HG03432 (cell line): ENCODE measurements at regions not wholly inside any gene's neighbourhood (a gene's known extent, or its start where the extent isn't known, plus 50 kb on each side); places are given as distances from the start of the nearest gene placed in this dataset.
"Not testable (repeated sequence)": the region's sequence is repeated elsewhere in the genome, so short reads cannot be mapped to it uniquely, and the experiment has no call there.

Experiments used
- ATAC-seq: cut with Tn5 transposase; IDR thresholded peaks from one replicate; pipeline ENCODE4 v1.9.1; 2021; ENCODE audit warnings: mild to moderate bottlenecking, moderate library complexity; ENCODE audit not compliant: unreplicated experiment

DNA sequence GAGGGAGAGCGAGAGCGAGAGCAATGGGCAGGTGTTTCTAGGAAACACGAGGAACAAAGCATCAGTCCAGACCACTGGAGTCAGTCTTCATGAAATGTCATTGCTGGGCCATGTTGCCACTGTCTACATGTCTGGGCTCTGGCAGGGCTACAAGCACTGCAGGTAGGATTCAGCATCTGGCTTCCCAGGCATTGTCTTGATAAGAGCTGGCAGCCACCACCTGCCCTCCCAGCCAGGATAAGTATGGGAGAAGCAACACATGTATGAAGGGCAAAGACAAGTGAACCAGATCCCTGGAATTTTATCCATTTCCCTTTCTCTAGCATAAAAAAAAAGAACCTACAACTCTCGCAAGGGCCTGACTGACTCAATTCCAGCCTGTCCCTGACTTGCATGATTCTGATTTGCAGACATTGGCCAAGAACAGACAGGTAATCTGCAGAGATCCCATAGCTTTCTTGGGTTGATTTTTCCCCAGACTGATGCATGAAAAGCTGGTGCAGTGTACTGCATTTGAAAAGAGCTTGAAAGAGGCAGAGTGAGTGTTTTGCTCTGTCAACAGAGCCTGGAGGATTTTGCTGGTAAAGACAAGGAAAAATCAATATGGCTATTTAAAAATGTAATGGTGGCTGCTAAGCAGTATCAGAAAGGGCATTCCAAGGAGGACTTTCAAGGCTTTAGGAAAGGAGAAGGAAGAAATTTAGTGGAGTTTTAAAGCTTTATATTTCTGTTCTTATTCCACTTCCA, 157.2 kb upstream of the MYRIP start:
- ATAC-seq: no peak

- ATAC-seq: not testable (repeated sequence)
Observed at GRCh38 chr3:39655718-39656117, 153.7 kb upstream of the MYRIP start.

DNA sequence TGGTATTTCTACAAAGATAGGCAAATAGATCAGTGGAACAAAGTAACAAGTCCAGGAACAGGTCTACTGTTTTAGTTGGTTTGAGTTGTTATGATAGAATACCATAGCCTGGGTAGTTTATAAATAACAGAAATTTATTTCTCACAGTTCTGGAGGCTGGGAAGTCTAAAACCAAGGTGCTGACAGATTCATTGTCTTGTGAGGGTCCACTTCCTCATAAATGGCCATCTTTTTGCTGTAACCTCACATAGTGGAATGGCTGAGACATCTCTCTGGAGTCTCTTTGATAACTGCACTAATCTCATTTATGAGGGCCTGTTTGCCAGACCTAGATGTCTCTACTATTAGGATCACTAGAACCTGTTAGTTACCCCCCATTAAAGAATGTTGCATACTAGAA, 152.3 kb upstream of the MYRIP start:
- no peak for ATAC-seq

DNA sequence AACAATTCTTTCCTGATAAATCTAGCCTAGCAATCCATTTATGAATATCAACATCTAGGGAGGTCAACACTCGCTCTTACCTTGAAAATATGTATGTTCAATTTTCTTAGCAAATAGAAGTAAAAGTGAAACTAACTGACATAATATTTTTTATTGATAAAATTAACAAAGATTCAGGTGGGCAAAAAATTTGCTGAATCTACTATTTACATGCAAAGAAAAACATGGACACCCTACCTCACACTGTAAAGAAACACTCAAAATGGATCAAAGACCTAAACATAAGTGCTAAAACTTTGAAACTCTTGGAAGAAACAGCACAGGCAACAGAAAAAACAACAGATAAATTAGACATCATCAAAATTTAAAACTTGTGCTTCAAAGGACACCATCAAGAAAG, 151.6 kb upstream of the MYRIP start:
- no peak for ATAC-seq

DNA sequence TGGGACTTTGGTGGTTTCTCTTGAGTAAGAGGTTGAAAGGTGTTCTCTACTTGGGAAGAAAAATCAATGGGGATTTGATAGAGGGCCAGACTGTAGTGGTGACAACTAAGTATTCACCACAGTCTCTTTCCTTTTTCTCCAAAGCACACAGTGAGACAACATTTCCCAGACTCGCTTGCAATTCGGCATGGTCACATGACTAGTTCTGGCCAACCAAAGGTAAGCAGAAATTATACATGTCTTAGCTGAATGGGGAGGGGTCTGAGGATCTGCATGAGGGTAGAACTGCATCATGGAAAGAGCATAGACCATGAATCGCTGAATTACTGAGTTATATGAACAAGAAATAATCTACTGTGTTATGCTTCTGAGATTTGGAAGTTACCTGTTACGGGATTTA, 144.5 kb upstream of the MYRIP start:
- no peak for ATAC-seq

DNA sequence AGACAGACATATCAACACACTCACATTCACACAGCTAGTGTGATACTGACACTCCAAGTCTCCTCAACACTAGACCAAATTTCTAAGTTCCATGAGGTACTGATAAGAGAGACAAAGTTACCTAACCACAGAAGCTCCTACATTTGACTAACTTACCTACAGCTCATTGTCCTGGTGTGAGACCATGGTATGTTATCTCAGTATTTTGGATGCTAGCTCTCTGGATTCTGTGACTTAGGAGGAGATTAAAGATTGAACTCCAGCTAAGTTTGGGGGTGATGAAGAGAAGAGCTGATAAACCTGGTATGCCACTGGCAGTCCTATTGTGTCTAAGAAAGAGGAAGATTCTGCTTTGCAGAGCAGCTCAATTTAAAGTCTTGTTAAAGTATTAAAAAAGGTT, 144.0 kb upstream of the MYRIP start:
- no peak for ATAC-seq

- ATAC-seq: peak; percentile 72
Observed at GRCh38 chr3:39668420-39668819, 141.0 kb upstream of the MYRIP start.

DNA sequence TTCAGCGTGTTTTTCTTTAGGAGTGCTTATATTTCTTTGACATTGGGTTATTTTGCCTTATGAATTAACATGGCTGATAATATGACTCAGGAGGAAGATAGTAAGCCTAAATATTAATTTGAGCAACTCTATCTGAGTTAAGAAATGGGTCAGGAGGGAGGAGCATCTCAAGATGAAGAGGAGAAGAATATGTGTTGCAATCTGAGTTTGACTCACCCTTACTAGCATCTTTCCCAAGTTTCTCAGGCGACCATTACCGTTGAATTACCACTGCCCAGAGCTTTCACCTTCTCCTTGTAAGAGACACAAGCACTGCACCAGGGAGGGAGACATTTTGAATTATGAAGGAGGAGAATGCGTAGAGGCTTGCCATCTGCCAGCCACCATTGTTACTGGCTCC, 138.3 kb upstream of the MYRIP start:
- ATAC-seq: no peak

DNA sequence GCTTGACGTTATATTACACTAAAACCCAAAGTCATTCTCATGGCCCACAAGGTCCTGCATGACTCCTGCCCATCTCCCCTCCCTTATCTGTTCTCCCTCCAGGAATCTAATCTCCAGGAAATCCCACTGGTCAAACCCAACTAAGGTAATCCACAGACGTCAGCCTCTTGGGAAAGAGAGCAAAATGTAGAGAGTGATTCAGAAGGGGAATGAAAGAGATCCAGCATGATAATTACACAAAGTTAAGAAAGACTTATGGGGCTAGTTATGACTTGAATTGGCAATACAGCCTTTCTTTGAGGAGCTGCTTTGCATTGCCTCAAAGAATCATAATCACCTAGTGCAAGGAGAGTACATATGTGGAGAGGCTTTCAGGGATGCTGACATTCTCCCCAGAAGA, 137.8 kb upstream of the MYRIP start:
- ATAC-seq: no peak

GRCh38 chr3:39705351-39705900, 104.0 kb upstream of the MYRIP start:
- no peak for ATAC-seq

- no peak for ATAC-seq
Observed at GRCh38 chr3:39707314-39707909, 102.0 kb upstream of the MYRIP start.

DNA sequence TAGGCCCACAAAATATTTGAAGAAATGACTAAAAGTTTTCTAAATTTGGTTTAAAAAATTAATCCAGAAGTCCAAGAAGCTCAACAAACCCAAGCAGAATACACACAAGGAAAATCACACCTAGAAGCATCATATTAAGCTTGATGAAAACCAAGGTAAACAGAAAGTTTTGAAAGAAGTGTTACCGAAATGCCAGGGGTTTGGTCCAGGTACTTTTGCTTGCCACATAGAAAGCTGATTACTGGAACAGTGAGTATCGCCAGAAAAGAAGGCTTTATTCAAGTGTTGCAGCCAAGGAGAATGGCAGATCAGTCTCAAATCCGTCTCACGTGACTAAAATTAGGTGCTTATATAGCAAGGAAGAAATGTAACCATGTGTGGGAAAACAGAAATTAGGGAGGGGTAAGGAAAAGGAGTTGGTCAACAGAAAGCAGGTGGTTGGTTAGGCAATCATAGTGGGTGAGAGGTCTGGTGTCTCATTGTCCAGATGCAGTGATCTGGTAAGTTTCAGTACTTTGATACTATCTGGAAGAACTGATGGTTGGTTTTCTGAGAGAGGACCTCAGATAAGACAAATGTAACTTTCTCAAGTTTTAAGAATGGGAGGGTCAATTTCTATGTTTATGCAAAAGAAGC, 96.9 kb upstream of the MYRIP start:
- ATAC-seq: no peak

- not testable (repeated sequence) for ATAC-seq
Observed at GRCh38 chr3:39713341-39713740, 96.1 kb upstream of the MYRIP start.

DNA sequence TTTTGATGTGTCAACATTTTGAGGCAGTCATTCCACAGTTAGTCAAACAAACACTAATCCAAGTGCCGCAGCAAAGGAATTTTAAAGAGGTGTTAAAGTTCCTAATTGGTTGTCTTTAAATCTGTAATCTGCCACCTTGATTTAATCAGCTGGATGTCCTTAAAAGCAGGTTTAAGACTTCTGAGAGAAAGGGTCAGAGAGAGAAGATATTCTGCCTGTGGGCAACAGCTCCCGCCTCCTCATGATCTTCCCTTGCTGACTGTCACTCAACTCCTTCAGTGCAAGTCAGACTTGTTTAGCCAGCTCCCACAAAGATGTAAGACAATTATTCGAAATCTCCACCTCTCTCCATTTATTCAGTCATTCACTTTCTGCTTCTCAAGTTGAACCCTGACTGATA, 92.6 kb upstream of the MYRIP start:
- no peak for ATAC-seq

- no peak for ATAC-seq
Observed at GRCh38 chr3:39718674-39719595, 90.5 kb upstream of the MYRIP start.

DNA sequence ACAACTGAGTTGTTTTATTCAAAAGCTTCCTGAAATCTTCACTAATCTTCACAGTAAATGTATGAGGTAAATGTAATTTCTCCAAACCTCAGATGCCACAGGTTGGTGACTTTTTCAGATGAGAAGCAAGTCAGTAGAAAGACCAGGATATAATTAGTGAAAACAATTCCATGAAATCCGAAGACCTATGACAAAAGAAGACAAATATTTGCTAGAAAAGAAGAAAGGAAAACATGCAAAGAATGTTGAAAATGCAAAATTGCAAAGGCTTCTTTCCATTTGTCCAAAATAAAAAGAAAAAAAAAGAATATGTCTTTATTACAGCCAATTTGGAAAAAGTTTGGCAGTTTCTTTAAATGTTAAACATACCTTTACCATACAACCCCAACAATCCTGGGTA, 88.3 kb upstream of the MYRIP start:
- no peak for ATAC-seq

GRCh38 chr3:39724233-39724846, 85.1 kb upstream of the MYRIP start:
- ATAC-seq: peak; percentile 45

- ATAC-seq: no peak
Observed at GRCh38 chr3:39725321-39725720, 84.1 kb upstream of the MYRIP start.

GRCh38 chr3:39727415-39727814, 82.0 kb upstream of the MYRIP start:
- no peak for ATAC-seq

GRCh38 chr3:39733804-39734203, 75.6 kb upstream of the MYRIP start:
- ATAC-seq: no peak

DNA sequence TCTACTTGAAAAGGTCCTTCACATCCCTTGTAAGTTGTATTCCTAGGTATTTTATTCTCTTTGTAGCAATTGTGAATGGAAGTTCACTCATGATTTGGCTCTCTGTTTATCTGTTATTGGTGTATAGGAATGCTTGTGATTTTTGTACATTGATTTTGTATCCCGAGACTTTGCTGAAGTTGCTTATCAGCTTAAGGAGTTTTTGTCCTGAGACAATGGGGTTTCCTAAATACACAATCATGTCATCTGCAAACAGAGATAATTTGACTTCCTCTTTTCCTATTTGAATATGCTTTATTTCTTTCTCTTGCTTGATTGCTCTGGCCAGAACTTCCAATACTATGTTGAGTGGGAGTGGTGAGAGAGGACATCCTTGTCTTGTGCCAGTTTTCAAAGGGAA, 69.8 kb upstream of the MYRIP start:
- not testable (repeated sequence) for ATAC-seq
